ENCODE measurements at regions not wholly inside any gene's neighbourhood (a gene's known extent, or its start where the extent isn't known, plus 50 kb on each side); places are given as distances from the start of the nearest gene placed in this dataset.

- no peak for DNase-seq (ENCODE audit: extremely low read depth, low read depth)
- no peak for TF ChIP-seq CTCF (IDR thresholded peaks at IDR 0.05; ENCODE audit: low read depth, low read length)
These were observed 287.3 kb upstream of the NCKAP5 start for GRCh38 chr2:133855526-133855925.

GRCh38 chr2:133856678-133857077 lies 288.4 kb upstream of the NCKAP5 start:
- DNase-seq (ENCODE audit: extremely low read depth, low read depth), result no peak
- no peak for TF ChIP-seq CTCF (IDR thresholded peaks at IDR 0.05; ENCODE audit: low read depth, low read length)

GRCh38 chr2:133859578-133859977 lies 291.3 kb upstream of the NCKAP5 start:
- DNase-seq (ENCODE audit: extremely low read depth, low read depth), result no peak
- no peak for TF ChIP-seq CTCF (IDR thresholded peaks at IDR 0.05; ENCODE audit: low read depth, low read length)

- DNase-seq (ENCODE audit: extremely low read depth, low read depth), result no peak
- TF ChIP-seq CTCF (IDR thresholded peaks at IDR 0.05; ENCODE audit: low read depth, low read length), result no peak
These were observed 294.2 kb upstream of the NCKAP5 start for GRCh38 chr2:133862400-133862977.

- no peak for DNase-seq (ENCODE audit: extremely low read depth, low read depth)
These were observed 295.0 kb upstream of the NCKAP5 start for GRCh38 chr2:133863106-133863800.

GRCh38 chr2:133865141-133865540 lies 296.9 kb upstream of the NCKAP5 start:
- DNase-seq (ENCODE audit: extremely low read depth, low read depth), result no peak
- no peak for TF ChIP-seq CTCF (IDR thresholded peaks at IDR 0.05; ENCODE audit: low read depth, low read length)

More at GRCh38 chr2:133863106-133863800, 295.0 kb upstream of the NCKAP5 start:
- TF ChIP-seq CTCF (IDR thresholded peaks at IDR 0.05; ENCODE audit: low read depth, low read length), result no peak

- DNase-seq (ENCODE audit: extremely low read depth, low read depth), result no peak
- no peak for TF ChIP-seq CTCF (IDR thresholded peaks at IDR 0.05; ENCODE audit: low read depth, low read length)
These were observed 298.9 kb upstream of the NCKAP5 start for GRCh38 chr2:133867166-133867565.
